Omental fat pad (tissue), 3 donors: ENCODE measurements at regions not wholly inside any gene's neighbourhood (a gene's known extent, or its start where the extent isn't known, plus 50 kb on each side); places are given as distances from the start of the nearest gene placed in this dataset.

ENCODE experiments used
- ATAC-seq: fragments of 150-250 bp; one replicate; pipeline ENCODE4 v1.9.1; 2016; ENCODE audit warnings: mild to moderate bottlenecking, moderate library complexity; ENCODE audit not compliant: low FRiP score
- DNase-seq: peaks from one replicate; pipeline ENCODE4 v3.0.0-alpha.2; 2019; ENCODE audit warnings: low spot score
- CTCF ChIP-seq, 3 donors: fragments of 450-650 bp; IDR thresholded peaks; one replicate each; pipeline ENCODE4 v1.5.1; 2016 to 2017; ENCODE audit warnings: antibody characterized with exemption in 3 of 3, mild to moderate bottlenecking in 3 of 3, moderate library complexity in 2 of 3

GRCh38 chr1:30484668-30485067 is 238.7 kb downstream of the MATN1 start:
- TF ChIP-seq CTCF (IDR thresholded peaks at IDR 0.05), result no peak
- ATAC-seq, result no peak
- DNase-seq, result no peak

- ATAC-seq (no peak), DNase-seq (no peak)
- TF ChIP-seq CTCF (IDR thresholded peaks at IDR 0.05), result no peak
Measured at GRCh38 chr1:30479575-30479974, 243.8 kb downstream of the MATN1 start.

GRCh38 chr1:30478799-30479563 is 244.4 kb downstream of the MATN1 start:
- ATAC-seq, result no peak
- TF ChIP-seq CTCF (IDR thresholded peaks at IDR 0.05), result no peak
- DNase-seq, result no peak

- ATAC-seq (no peak), DNase-seq (no peak)
- TF ChIP-seq CTCF (IDR thresholded peaks at IDR 0.05), result no peak
Measured at GRCh38 chr1:30478283-30478682, 245.1 kb downstream of the MATN1 start.

- no peak for DNase-seq
- TF ChIP-seq CTCF (IDR thresholded peaks at IDR 0.05), result no peak
- no peak for ATAC-seq
Measured at GRCh38 chr1:30477588-30477987, 245.8 kb downstream of the MATN1 start.

- TF ChIP-seq CTCF (IDR thresholded peaks at IDR 0.05), result no peak
- DNase-seq (no peak), ATAC-seq (no peak)
Measured at GRCh38 chr1:30476911-30477459, 246.4 kb downstream of the MATN1 start.

- DNase-seq, result no peak
- no peak for ATAC-seq
- TF ChIP-seq CTCF (IDR thresholded peaks at IDR 0.05), result no peak
Measured at GRCh38 chr1:30476476-30476875, 246.9 kb downstream of the MATN1 start.
